ENCODE measurements at regions not wholly inside any gene's neighbourhood (a gene's known extent, or its start where the extent isn't known, plus 50 kb on each side); places are given as distances from the start of the nearest gene placed in this dataset.
"Not testable (repeated sequence)": the region's sequence is repeated elsewhere in the genome, so short reads cannot be mapped to it uniquely, and the experiment has no call there.

GRCh38 chr15:45962733-45963132 lies 327.9 kb downstream of the SQOR start:
- no peak for DNase-seq

GRCh38 chr15:45970542-45970941 lies 335.7 kb downstream of the SQOR start:
- no peak for DNase-seq

GRCh38 chr15:45980366-45980765 lies 345.5 kb downstream of the SQOR start:
- DNase-seq, result no peak

- no peak for DNase-seq
Observed at GRCh38 chr15:45981625-45982024, 346.8 kb downstream of the SQOR start.

- no peak for DNase-seq
Observed at GRCh38 chr15:45991863-45992262, 357.0 kb downstream of the SQOR start.

- DNase-seq, result no peak
Observed at GRCh38 chr15:45993072-45993471, 358.2 kb downstream of the SQOR start.

- no peak for DNase-seq
Observed at GRCh38 chr15:45993508-45993907, 358.7 kb downstream of the SQOR start.

GRCh38 chr15:45995800-45996199 lies 361.0 kb downstream of the SQOR start:
- DNase-seq, result no peak

GRCh38 chr15:46014532-46014931 lies 379.7 kb downstream of the SQOR start:
- DNase-seq, result no peak

GRCh38 chr15:46034755-46035154 lies 399.9 kb downstream of the SQOR start:
- no peak for DNase-seq

GRCh38 chr15:46039703-46040102 lies 404.9 kb downstream of the SQOR start:
- no peak for DNase-seq

- no peak for DNase-seq
Observed at GRCh38 chr15:46041905-46042304, 407.1 kb downstream of the SQOR start.

- DNase-seq, result no peak
Observed at GRCh38 chr15:46059921-46060594, 425.2 kb downstream of the SQOR start.

GRCh38 chr15:46061002-46061401 lies 426.2 kb downstream of the SQOR start:
- DNase-seq, result no peak

- no peak for DNase-seq
Observed at GRCh38 chr15:46077220-46077619, 442.4 kb downstream of the SQOR start.

- no peak for DNase-seq
Observed at GRCh38 chr15:46079046-46079445, 444.2 kb downstream of the SQOR start.

- no peak for DNase-seq
Observed at GRCh38 chr15:46080016-46080415, 445.2 kb downstream of the SQOR start.

GRCh38 chr15:46088486-46089445 lies 453.9 kb downstream of the SQOR start:
- DNase-seq, result no peak

GRCh38 chr15:46089467-46089935 lies 454.7 kb downstream of the SQOR start:
- DNase-seq, result no peak

- no peak for DNase-seq
Observed at GRCh38 chr15:46091860-46092450, 457.1 kb downstream of the SQOR start.

- not testable (repeated sequence) for DNase-seq
Observed at GRCh38 chr15:46098006-46098405, 463.2 kb downstream of the SQOR start.

GRCh38 chr15:46110755-46111154 lies 475.9 kb downstream of the SQOR start:
- no peak for DNase-seq

- DNase-seq, result no peak
Observed at GRCh38 chr15:46111730-46112129, 476.9 kb downstream of the SQOR start.

- no peak for DNase-seq
Observed at GRCh38 chr15:46117071-46117470, 482.2 kb downstream of the SQOR start.

Data from right forelimb (tissue), 1 donor.